ENCODE measurements at regions not wholly inside any gene's neighbourhood (a gene's known extent, or its start where the extent isn't known, plus 50 kb on each side); places are given as distances from the start of the nearest gene placed in this dataset.
A peak's percentile ranks its signal among the peaks of the same experiment; 100 is the strongest.

- Histone ChIP-seq H3K9me2 (replicated peaks; ENCODE audit: insufficient read depth) (no peaks in the 10 kb centered on the region), H3K27ac (no peak overlapping the region), H3K4me3 (no peak overlapping the region), H3K9me3 (ENCODE audit: low read depth) (no peaks in the 10 kb centered on the region), H2AFZ (no peak overlapping the region), H3K4me2 (no peak overlapping the region), H3K36me3 (replicated peaks; ENCODE audit: insufficient read depth, low read depth) (no peaks in the 10 kb centered on the region), H4K20me1 (ENCODE audit: insufficient read depth, poor library complexity, severe bottlenecking) (no peaks in the 10 kb centered on the region), H3K27me3 (no peaks in the 10 kb centered on the region), H3K4me1 (ENCODE audit: insufficient read depth) (peaks cover 13% of the 10 kb centered on the region), H3K79me2 (no peaks in the 10 kb centered on the region)
- TF ChIP-seq CTCF (IDR thresholded peaks at IDR 0.05; ENCODE audit: poor library complexity) (no peak), EZH2phosphoT487 (IDR thresholded peaks at IDR 0.05; ENCODE audit: low read depth, severe bottlenecking, unreplicated experiment) (no peak), EZH2 (IDR thresholded peaks at IDR 0.05; ENCODE audit: borderline replicate concordance) (no peak)
- DNase-seq (ENCODE audit: low spot score), result no peak
Observed at GRCh38 chr10:10915215-10915614, 102.5 kb upstream of the CELF2 start.

GRCh38 chr10:10917031-10917430, 100.6 kb upstream of the CELF2 start:
- no peak overlapping the region for H3K27ac ChIP-seq
- no peaks in the 10 kb centered on the region for H3K79me2 ChIP-seq
- no peaks in the 10 kb centered on the region for H4K20me1 ChIP-seq (ENCODE audit: insufficient read depth, poor library complexity, severe bottlenecking)
- H3K9me2 ChIP-seq (replicated peaks; ENCODE audit: insufficient read depth), result no peaks in the 10 kb centered on the region
- H3K27me3 ChIP-seq, result no peaks in the 10 kb centered on the region
- H3K36me3 ChIP-seq (replicated peaks; ENCODE audit: insufficient read depth, low read depth), result no peaks in the 10 kb centered on the region
- H3K4me2 ChIP-seq, result no peak overlapping the region
- no peak overlapping the region for H2AFZ ChIP-seq
- H3K4me1 ChIP-seq (ENCODE audit: insufficient read depth), result peaks cover 9% of the 10 kb centered on the region
- H3K9me3 ChIP-seq (ENCODE audit: low read depth), result no peaks in the 10 kb centered on the region
- DNase-seq (ENCODE audit: low spot score), result no peak
- TF ChIP-seq CTCF (IDR thresholded peaks at IDR 0.05; ENCODE audit: poor library complexity) (no peak), EZH2phosphoT487 (IDR thresholded peaks at IDR 0.05; ENCODE audit: low read depth, severe bottlenecking, unreplicated experiment) (no peak), EZH2 (IDR thresholded peaks at IDR 0.05; ENCODE audit: borderline replicate concordance) (no peak)
- WGBS (ENCODE audit: low lambda C conversion rate, missing lambda C conversion rate), result 92% methylated on average over 1 of the region's 1 CpG
- no peak overlapping the region for H3K4me3 ChIP-seq

- H3K79me2 ChIP-seq, result no peaks in the 10 kb centered on the region
- no peak for DNase-seq (ENCODE audit: low spot score)
- H2AFZ ChIP-seq, result no peak overlapping the region
- H3K9me2 ChIP-seq (replicated peaks; ENCODE audit: insufficient read depth), result no peaks in the 10 kb centered on the region
- H3K4me3 ChIP-seq, result no peak overlapping the region
- peaks cover 3% of the 10 kb centered on the region for H3K4me1 ChIP-seq (ENCODE audit: insufficient read depth)
- H3K27me3 ChIP-seq, result no peaks in the 10 kb centered on the region
- H3K4me2 ChIP-seq, result no peak overlapping the region
- no peaks in the 10 kb centered on the region for H4K20me1 ChIP-seq (ENCODE audit: insufficient read depth, poor library complexity, severe bottlenecking)
- TF ChIP-seq EZH2phosphoT487 (IDR thresholded peaks at IDR 0.05; ENCODE audit: low read depth, severe bottlenecking, unreplicated experiment), result no peak
- TF ChIP-seq EZH2 (IDR thresholded peaks at IDR 0.05; ENCODE audit: borderline replicate concordance), result no peak
- H3K27ac ChIP-seq, result no peak overlapping the region
- H3K9me3 ChIP-seq (ENCODE audit: low read depth), result no peaks in the 10 kb centered on the region
- no peaks in the 10 kb centered on the region for H3K36me3 ChIP-seq (replicated peaks; ENCODE audit: insufficient read depth, low read depth)
- WGBS (ENCODE audit: low lambda C conversion rate, missing lambda C conversion rate), result 57% methylated on average over 5 of the region's 5 CpGs
Observed at GRCh38 chr10:10919976-10920375, 97.7 kb upstream of the CELF2 start.

- no peak overlapping the region for H3K27ac ChIP-seq
Observed at GRCh38 chr10:10921826-10922461, 95.7 kb upstream of the CELF2 start.

More at GRCh38 chr10:10921826-10922461, 95.7 kb upstream of the CELF2 start:
- Histone ChIP-seq H3K4me3 (no peak overlapping the region), H2AFZ (no peak overlapping the region), H3K9me3 (ENCODE audit: low read depth) (no peaks in the 10 kb centered on the region), H3K4me2 (peak overlapping the region; percentile 37), H3K4me1 (ENCODE audit: insufficient read depth) (peaks cover 3% of the 10 kb centered on the region), H3K36me3 (replicated peaks; ENCODE audit: insufficient read depth, low read depth) (no peaks in the 10 kb centered on the region), H3K27me3 (no peaks in the 10 kb centered on the region), H4K20me1 (ENCODE audit: insufficient read depth, poor library complexity, severe bottlenecking) (no peaks in the 10 kb centered on the region), H3K9me2 (replicated peaks; ENCODE audit: insufficient read depth) (no peaks in the 10 kb centered on the region), H3K79me2 (no peaks in the 10 kb centered on the region)
- DNase-seq (ENCODE audit: low spot score), result no peak
- TF ChIP-seq CTCF (IDR thresholded peaks at IDR 0.05; ENCODE audit: poor library complexity) (no peak), EZH2 (IDR thresholded peaks at IDR 0.05; ENCODE audit: borderline replicate concordance) (no peak), EZH2phosphoT487 (IDR thresholded peaks at IDR 0.05; ENCODE audit: low read depth, severe bottlenecking, unreplicated experiment) (no peak)
- WGBS (ENCODE audit: low lambda C conversion rate, missing lambda C conversion rate), result 70% methylated on average over 12 of the region's 12 CpGs
